ENCODE measurements at regions not wholly inside any gene's neighbourhood (a gene's known extent, or its start where the extent isn't known, plus 50 kb on each side); places are given as distances from the start of the nearest gene placed in this dataset.

DNA sequence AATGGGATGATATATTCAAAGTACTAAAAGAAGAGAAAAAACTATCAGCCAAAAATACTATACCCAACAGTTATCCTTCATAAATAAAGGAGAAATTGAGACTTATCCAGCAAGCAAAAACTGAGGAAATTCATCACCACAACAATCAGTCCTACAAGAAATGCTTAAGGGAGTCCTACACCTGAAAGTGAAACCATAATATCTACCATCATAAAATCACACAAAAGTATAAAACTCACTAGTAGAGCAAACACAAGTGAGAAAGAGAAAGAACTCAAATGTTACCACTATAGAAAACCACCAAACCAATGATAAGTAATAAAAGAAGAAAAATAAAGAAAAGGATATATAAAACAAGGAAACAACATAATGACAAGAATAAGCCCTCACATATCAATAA is 103.6 kb upstream of the NEO1 start:
- no peak for DNase-seq
- no peak overlapping the region for H3K27ac Mint-ChIP-seq

DNA sequence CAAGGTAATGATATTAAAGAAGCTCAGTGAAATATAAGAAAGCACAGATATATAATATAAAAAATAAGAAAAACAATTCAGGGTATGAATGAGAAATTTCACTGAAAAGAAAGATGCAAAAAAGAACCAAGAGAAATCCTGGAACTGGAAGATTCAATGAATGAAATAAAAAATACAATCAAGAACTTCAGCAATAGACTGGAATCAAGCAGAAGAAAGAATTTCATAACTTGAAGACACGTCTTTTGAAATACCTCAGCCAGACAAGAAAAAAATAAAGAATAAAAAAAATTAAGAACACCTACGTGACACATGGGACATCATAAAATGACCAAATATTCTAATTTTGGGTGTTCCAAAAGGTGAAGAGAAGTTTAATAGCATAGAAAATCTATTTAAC is 104.6 kb upstream of the NEO1 start:
- no peak for DNase-seq
- Mint-ChIP-seq H3K9me3 (peaks cover 47% of the 10 kb centered on the region), H3K4me3 (no peak overlapping the region), H3K4me1 (no peaks in the 10 kb centered on the region), H3K36me3 (ENCODE audit: low read depth) (peaks cover 5% of the 10 kb centered on the region), H3K27ac (no peak overlapping the region), H3K27me3 (ENCODE audit: low read depth, poor library complexity) (peaks cover 6% of the 10 kb centered on the region)
- TF ChIP-seq, protein P1, sequence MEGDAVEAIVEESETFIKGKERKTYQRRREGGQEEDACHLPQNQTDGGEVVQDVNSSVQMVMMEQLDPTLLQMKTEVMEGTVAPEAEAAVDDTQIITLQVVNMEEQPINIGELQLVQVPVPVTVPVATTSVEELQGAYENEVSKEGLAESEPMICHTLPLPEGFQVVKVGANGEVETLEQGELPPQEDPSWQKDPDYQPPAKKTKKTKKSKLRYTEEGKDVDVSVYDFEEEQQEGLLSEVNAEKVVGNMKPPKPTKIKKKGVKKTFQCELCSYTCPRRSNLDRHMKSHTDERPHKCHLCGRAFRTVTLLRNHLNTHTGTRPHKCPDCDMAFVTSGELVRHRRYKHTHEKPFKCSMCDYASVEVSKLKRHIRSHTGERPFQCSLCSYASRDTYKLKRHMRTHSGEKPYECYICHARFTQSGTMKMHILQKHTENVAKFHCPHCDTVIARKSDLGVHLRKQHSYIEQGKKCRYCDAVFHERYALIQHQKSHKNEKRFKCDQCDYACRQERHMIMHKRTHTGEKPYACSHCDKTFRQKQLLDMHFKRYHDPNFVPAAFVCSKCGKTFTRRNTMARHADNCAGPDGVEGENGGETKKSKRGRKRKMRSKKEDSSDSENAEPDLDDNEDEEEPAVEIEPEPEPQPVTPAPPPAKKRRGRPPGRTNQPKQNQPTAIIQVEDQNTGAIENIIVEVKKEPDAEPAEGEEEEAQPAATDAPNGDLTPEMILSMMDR (IDR thresholded peaks at IDR 0.05), result no peak

More for the DNA sequence above, 103.6 kb upstream of the NEO1 start:
- H3K4me1 Mint-ChIP-seq, result no peaks in the 10 kb centered on the region
- H3K4me3 Mint-ChIP-seq, result no peak overlapping the region
- peaks cover 6% of the 10 kb centered on the region for H3K27me3 Mint-ChIP-seq (ENCODE audit: low read depth, poor library complexity)
- peaks cover 47% of the 10 kb centered on the region for H3K9me3 Mint-ChIP-seq
- H3K36me3 Mint-ChIP-seq (ENCODE audit: low read depth), result peaks cover 5% of the 10 kb centered on the region
- TF ChIP-seq, protein P1 (IDR thresholded peaks at IDR 0.05), result no peak

DNA sequence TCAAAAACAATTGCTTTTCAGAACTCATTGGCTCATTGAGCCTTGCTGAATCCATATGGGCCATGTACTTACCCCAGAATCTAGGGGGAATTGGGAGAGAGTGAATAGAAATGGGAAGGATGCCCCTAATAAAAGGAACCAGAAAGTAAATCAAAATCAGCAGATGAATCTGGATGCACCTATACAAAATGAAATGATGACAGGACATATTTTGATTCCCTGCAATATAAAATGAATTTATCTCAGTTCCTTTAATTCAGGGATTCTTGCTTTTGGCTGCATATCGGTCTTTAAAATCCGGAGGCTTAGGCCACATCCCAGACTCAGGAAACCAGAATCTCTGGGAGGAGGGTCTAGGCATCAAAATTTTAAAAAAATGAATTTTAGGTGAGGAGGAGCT is 107.7 kb upstream of the NEO1 start:
- Mint-ChIP-seq H3K9me3 (peaks cover 36% of the 10 kb centered on the region), H3K4me1 (peaks cover 6% of the 10 kb centered on the region), H3K4me3 (no peak overlapping the region), H3K36me3 (ENCODE audit: low read depth) (peaks cover 5% of the 10 kb centered on the region), H3K27me3 (ENCODE audit: low read depth, poor library complexity) (peaks cover 6% of the 10 kb centered on the region), H3K27ac (no peak overlapping the region)
- TF ChIP-seq, protein P1 (IDR thresholded peaks at IDR 0.05), result no peak
- no peak for DNase-seq

DNA sequence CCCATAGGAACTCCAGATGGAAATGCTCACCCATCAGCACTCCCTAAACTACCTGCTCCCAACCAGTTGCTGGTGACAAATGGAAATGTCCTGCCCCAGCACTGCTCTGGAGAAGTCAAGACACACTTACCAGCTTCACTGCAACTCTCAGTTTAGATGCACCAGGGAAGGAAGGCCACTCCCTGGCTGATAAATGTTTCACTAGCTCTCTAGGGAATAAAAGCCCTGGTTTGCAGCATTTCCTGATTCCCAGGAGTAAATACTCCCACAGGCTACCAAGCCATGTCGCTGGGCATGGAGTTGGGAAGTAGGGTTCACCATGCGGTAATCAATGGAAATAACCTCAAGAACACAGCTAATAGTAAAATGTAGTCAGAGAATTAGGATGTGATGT is 112.0 kb upstream of the NEO1 start:
- TF ChIP-seq, protein P1 (IDR thresholded peaks at IDR 0.05), result no peak
- H3K36me3 Mint-ChIP-seq (ENCODE audit: low read depth), result no peaks in the 10 kb centered on the region
- no peak for DNase-seq
- H3K27ac Mint-ChIP-seq, result no peak overlapping the region
- H3K4me1 Mint-ChIP-seq, result peaks cover 23% of the 10 kb centered on the region
- H3K4me3 Mint-ChIP-seq, result no peak overlapping the region
- peaks cover 3% of the 10 kb centered on the region for H3K9me3 Mint-ChIP-seq
- H3K27me3 Mint-ChIP-seq (ENCODE audit: low read depth, poor library complexity), result peaks cover 6% of the 10 kb centered on the region

DNA sequence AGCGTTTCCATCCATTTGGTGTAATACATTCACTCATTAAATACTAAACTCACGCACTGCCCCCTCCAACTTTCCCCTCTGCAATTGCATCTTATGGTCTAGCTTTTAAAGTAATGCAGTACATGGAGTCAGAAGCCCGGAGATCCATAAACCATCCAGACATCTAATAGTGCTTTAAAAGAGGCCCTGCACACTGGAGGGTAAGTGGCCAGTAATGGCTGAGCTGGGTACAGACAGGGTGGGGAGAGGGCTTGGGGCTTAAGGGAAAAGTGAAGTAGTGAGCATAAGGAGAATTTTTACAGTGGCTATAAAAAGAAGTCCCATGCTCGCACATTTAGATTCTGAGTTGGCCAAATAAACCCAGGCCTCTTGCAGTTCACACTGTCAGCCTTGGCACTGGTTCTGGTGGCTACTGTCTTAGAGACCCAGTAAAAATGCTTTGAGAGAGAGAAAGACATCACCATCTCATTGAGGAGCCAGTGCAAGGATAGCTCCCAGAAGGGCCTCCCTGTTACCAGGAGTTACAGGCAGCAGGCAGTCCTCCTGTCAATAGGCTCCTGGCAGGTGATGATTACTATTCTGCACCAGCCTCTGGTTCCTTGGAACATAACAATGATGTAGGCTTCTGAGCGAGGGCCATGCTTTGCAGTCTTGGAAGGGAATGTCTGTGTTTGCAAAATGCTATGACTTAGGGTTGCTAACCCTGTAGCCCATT is 112.6 kb upstream of the NEO1 start:
- peaks cover 6% of the 10 kb centered on the region for H3K27me3 Mint-ChIP-seq (ENCODE audit: low read depth, poor library complexity)
- no peak overlapping the region for H3K4me3 Mint-ChIP-seq
- no peak for DNase-seq
- H3K27ac Mint-ChIP-seq, result no peak overlapping the region
- peaks cover 26% of the 10 kb centered on the region for H3K4me1 Mint-ChIP-seq
- no peaks in the 10 kb centered on the region for H3K9me3 Mint-ChIP-seq
- TF ChIP-seq, protein P1 (IDR thresholded peaks at IDR 0.05), result no peak
- no peaks in the 10 kb centered on the region for H3K36me3 Mint-ChIP-seq (ENCODE audit: low read depth)

Measured in nephron progenitor cell (in vitro differentiated cells).